DOHH2 (cell line): ENCODE measurements at regions not wholly inside any gene's neighbourhood (a gene's known extent, or its start where the extent isn't known, plus 50 kb on each side); places are given as distances from the start of the nearest gene placed in this dataset.
"Not testable (repeated sequence)": the region's sequence is repeated elsewhere in the genome, so short reads cannot be mapped to it uniquely, and the experiment has no call there.

Experiments used
- H3F3A ChIP-seq: fragments of 200-600 bp; sonication (generic), shearing (Covaris generic); 2 replicates; pipeline ENCODE4 v1.6.0; 2016; ENCODE audit warnings: antibody characterized with exemption, mild to moderate bottlenecking; ENCODE audit not compliant: control insufficient read depth, insufficient read depth
- H3K27ac ChIP-seq: fragments of 200-600 bp; sonication (generic); 2 replicates; pipeline ENCODE4 v1.5.1; 2014; ENCODE audit warnings: low read depth, mild to moderate bottlenecking, low read length, moderate library complexity
- H3K27me3 ChIP-seq: fragments of 200-600 bp; sonication (generic); 2 replicates; pipeline ENCODE4 v1.6.1; 2014; ENCODE audit warnings: mild to moderate bottlenecking, low read length, mixed read lengths; ENCODE audit not compliant: control insufficient read depth
- H3K36me3 ChIP-seq: fragments of 200-600 bp; sonication (generic); 2 replicates; pipeline ENCODE4 v1.6.1; 2014; ENCODE audit warnings: mild to moderate bottlenecking, low read length, moderate library complexity, mixed read lengths; ENCODE audit not compliant: control insufficient read depth
- H3K4me1 ChIP-seq: fragments of 200-600 bp; sonication (generic); 2 replicates; pipeline ENCODE4 v1.6.1; 2014; ENCODE audit warnings: mild to moderate bottlenecking, low read length, mixed read lengths; ENCODE audit not compliant: control insufficient read depth
- H3K4me2 ChIP-seq: fragments of 200-600 bp; sonication (generic); 2 replicates; pipeline ENCODE4 v1.6.0; 2014; ENCODE audit warnings: mild to moderate bottlenecking, low read length, moderate library complexity
- H3K4me3 ChIP-seq: fragments of 200-600 bp; sonication (generic); 2 replicates; pipeline ENCODE4 v1.5.1; 2014; ENCODE audit warnings: mild to moderate bottlenecking, low read length, mixed read lengths
- H3K79me2 ChIP-seq: fragments of 200-600 bp; sonication (generic); 2 replicates; pipeline ENCODE4 v1.6.1; 2014; ENCODE audit warnings: mild to moderate bottlenecking, low read length, mixed read lengths; ENCODE audit not compliant: control insufficient read depth
- H3K9me2 ChIP-seq: fragments of 200-600 bp; sonication (generic); replicated peaks from 2 replicates; pipeline ENCODE4 v1.6.1; 2014; ENCODE audit warnings: mild to moderate bottlenecking, low read length, mixed read lengths; ENCODE audit not compliant: control insufficient read depth
- H3K9me3 ChIP-seq: fragments of 200-600 bp; sonication (generic); 2 replicates; pipeline ENCODE4 v1.6.1; 2014; ENCODE audit warnings: antibody characterized with exemption, low read length, mixed read lengths; ENCODE audit not compliant: control insufficient read depth, insufficient read depth
- H4K20me1 ChIP-seq: fragments of 200-600 bp; sonication (generic); 2 replicates; pipeline ENCODE4 v1.6.0; 2014; ENCODE audit warnings: low read depth, mild to moderate bottlenecking, antibody characterized with exemption, low read length, moderate library complexity; ENCODE audit not compliant: control insufficient read depth, insufficient read depth
- EZH2phosphoT487 ChIP-seq: fragments of 200-600 bp; sonication (generic); IDR thresholded peaks from 2 replicates; pipeline ENCODE4 v1.6.1; 2017; ENCODE audit warnings: borderline replicate concordance, mild to moderate bottlenecking, antibody characterized with exemption, low read length, moderate library complexity, mixed read lengths
- TF ChIP-seq, protein P1 (sequence below): fragments of 200-600 bp; sonication (generic); IDR thresholded peaks from one replicate; pipeline ENCODE4 v1.5.1; 2014; ENCODE audit warnings: antibody characterized with exemption, mild to moderate bottlenecking, low read depth, low read length; ENCODE audit not compliant: poor library complexity, severe bottlenecking

- H3K79me2 ChIP-seq: no peaks in the 10 kb centered on the region
- H3K9me3 ChIP-seq: no peaks in the 10 kb centered on the region
- no peaks in the 10 kb centered on the region for H4K20me1 ChIP-seq
- no peak overlapping the region for H3K4me3 ChIP-seq
- H3K4me1 ChIP-seq: no peaks in the 10 kb centered on the region
- H3K27me3 ChIP-seq: 0 out of 2 replicates have a peak, but pooled peaks cover 3% of the 10 kb centered on the region
- H3K9me2 ChIP-seq: no peaks in the 10 kb centered on the region
- H3K4me2 ChIP-seq: no peak overlapping the region
- no peaks in the 10 kb centered on the region for H3K36me3 ChIP-seq
- no peaks in the 10 kb centered on the region for H3F3A ChIP-seq
- no peak for TF ChIP-seq EZH2phosphoT487
- TF ChIP-seq, protein P1, sequence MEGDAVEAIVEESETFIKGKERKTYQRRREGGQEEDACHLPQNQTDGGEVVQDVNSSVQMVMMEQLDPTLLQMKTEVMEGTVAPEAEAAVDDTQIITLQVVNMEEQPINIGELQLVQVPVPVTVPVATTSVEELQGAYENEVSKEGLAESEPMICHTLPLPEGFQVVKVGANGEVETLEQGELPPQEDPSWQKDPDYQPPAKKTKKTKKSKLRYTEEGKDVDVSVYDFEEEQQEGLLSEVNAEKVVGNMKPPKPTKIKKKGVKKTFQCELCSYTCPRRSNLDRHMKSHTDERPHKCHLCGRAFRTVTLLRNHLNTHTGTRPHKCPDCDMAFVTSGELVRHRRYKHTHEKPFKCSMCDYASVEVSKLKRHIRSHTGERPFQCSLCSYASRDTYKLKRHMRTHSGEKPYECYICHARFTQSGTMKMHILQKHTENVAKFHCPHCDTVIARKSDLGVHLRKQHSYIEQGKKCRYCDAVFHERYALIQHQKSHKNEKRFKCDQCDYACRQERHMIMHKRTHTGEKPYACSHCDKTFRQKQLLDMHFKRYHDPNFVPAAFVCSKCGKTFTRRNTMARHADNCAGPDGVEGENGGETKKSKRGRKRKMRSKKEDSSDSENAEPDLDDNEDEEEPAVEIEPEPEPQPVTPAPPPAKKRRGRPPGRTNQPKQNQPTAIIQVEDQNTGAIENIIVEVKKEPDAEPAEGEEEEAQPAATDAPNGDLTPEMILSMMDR: no peak
- H3K27ac ChIP-seq: no peak overlapping the region
These were observed 175.5 kb upstream of the KLF7 start for GRCh38 chr2:207341112-207341750.

- Histone ChIP-seq H3K27ac (no peak overlapping the region), H3K4me1 (no peaks in the 10 kb centered on the region), H3K79me2 (no peaks in the 10 kb centered on the region), H3K4me2 (no peak overlapping the region), H3K9me3 (no peaks in the 10 kb centered on the region), H4K20me1 (no peaks in the 10 kb centered on the region), H3F3A (no peaks in the 10 kb centered on the region), H3K36me3 (no peaks in the 10 kb centered on the region), H3K9me2 (no peaks in the 10 kb centered on the region), H3K27me3 (0 out of 2 replicates have a peak, but pooled peaks cover 3% of the 10 kb centered on the region), H3K4me3 (no peak overlapping the region)
- TF ChIP-seq, protein P1: no peak
- no peak for TF ChIP-seq EZH2phosphoT487
These were observed 176.1 kb upstream of the KLF7 start for GRCh38 chr2:207341804-207342203.

DNA sequence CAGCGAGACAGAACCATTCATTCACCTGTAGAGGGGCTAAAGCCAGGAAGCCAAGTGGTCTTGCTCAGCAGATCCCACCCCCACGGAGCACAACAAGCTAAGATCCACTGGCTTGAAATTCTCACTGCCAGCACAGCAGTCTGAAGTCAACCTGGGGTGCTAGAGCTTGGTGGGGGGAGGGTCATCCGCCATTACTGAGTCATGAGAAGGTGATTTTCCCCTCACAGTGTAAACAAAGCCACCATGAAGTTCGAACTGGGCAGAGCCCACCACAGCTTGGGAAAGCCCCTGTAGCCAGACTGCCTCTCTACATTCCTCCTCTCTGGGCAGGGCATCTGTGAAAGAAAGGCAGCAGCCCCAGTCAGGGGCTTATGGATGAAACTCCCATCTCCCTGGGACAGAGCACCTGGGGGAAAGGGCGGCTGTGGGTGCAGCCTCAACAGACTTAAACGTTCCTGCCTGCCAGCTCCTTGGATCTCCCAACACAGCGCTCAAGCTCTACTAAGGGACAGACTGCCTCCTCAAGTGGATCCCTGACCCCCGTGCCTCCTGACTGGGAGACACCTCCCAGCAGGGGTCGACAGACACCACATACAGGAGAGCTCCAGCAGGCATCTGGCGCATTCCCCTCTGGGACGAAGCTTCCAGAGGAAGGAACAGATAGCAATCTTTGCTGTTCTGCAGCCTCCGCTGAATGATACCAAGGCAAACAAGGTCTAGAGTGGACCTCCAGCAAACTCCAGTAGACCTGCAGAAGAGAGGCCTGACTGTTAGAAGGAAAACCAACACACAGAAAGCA is 179.0 kb upstream of the KLF7 start:
- H3K27me3 ChIP-seq, H3K4me3 ChIP-seq, H3K4me1 ChIP-seq, H3K9me2 ChIP-seq, H3K27ac ChIP-seq, H3K4me2 ChIP-seq, H3K9me3 ChIP-seq, H4K20me1 ChIP-seq, H3F3A ChIP-seq, H3K36me3 ChIP-seq, H3K79me2 ChIP-seq: not testable (repeated sequence)

DNA sequence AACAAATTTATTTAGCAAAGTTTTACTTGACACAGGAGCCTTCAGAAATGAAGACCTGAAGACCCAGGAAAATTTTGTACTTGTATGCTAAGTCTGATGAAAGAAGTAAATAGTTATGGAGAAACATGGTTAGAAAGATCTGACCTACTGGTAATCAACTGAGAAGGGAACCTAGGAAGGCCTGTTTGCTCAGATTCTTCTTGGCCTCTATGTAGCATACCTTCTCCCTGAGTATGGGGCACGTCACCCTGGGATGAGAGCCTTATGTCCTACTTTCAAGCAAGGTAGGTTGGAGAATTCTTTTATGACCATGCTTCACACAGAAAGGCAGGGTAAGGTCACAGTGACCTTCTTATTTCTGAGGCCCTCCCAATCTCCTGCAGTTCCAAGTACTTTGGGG is 178.6 kb upstream of the CREB1 start:
- Histone ChIP-seq H3K4me2 (no peak overlapping the region), H3K9me3 (no peaks in the 10 kb centered on the region), H3K79me2 (no peaks in the 10 kb centered on the region), H3K36me3 (no peaks in the 10 kb centered on the region), H3K27me3 (peaks cover 6% of the 10 kb centered on the region), H4K20me1 (no peaks in the 10 kb centered on the region), H3F3A (no peaks in the 10 kb centered on the region), H3K4me3 (no peak overlapping the region), H3K4me1 (no peaks in the 10 kb centered on the region), H3K27ac (no peak overlapping the region), H3K9me2 (no peaks in the 10 kb centered on the region)
- TF ChIP-seq EZH2phosphoT487: no peak
- TF ChIP-seq, protein P1: no peak
